ENCODE measurements at regions not wholly inside any gene's neighbourhood (a gene's known extent, or its start where the extent isn't known, plus 50 kb on each side); places are given as distances from the start of the nearest gene placed in this dataset.

- no peak overlapping the region for H3K4me3 ChIP-seq (ENCODE audit: low read depth, low read length)
- TF ChIP-seq CTCF (IDR thresholded peaks at IDR 0.05; ENCODE audit: insufficient read depth, low read length, poor library complexity, severe bottlenecking) = no peak
- H3K36me3 ChIP-seq (ENCODE audit: control insufficient read depth, insufficient read depth, low read length) = no peaks in the 10 kb centered on the region
- no peaks in the 10 kb centered on the region for H3K27me3 ChIP-seq (ENCODE audit: control insufficient read depth, insufficient read depth, low read length)
- no peak for DNase-seq (ENCODE audit: low read depth)
Observed at GRCh38 chr9:82682431-82682830, 380.5 kb downstream of the RASEF start.

- DNase-seq (ENCODE audit: low read depth) = no peak
- Histone ChIP-seq H3K4me3 (ENCODE audit: low read depth, low read length) (no peak overlapping the region), H3K27me3 (ENCODE audit: control insufficient read depth, insufficient read depth, low read length) (no peaks in the 10 kb centered on the region), H3K36me3 (ENCODE audit: control insufficient read depth, insufficient read depth, low read length) (no peaks in the 10 kb centered on the region)
- TF ChIP-seq CTCF (IDR thresholded peaks at IDR 0.05; ENCODE audit: insufficient read depth, low read length, poor library complexity, severe bottlenecking) = no peak
Observed at GRCh38 chr9:82695704-82696103, 367.2 kb downstream of the RASEF start.

- no peaks in the 10 kb centered on the region for H3K27me3 ChIP-seq (ENCODE audit: control insufficient read depth, insufficient read depth, low read length)
- H3K4me3 ChIP-seq (ENCODE audit: low read depth, low read length) = no peak overlapping the region
- no peak for TF ChIP-seq CTCF (IDR thresholded peaks at IDR 0.05; ENCODE audit: insufficient read depth, low read length, poor library complexity, severe bottlenecking)
- no peak for DNase-seq (ENCODE audit: low read depth)
- no peaks in the 10 kb centered on the region for H3K36me3 ChIP-seq (ENCODE audit: control insufficient read depth, insufficient read depth, low read length)
Observed at GRCh38 chr9:82706786-82707185, 356.2 kb downstream of the RASEF start.

GRCh38 chr9:82716821-82717220 is 346.1 kb downstream of the RASEF start:
- Histone ChIP-seq H3K4me3 (ENCODE audit: low read depth, low read length) (no peak overlapping the region), H3K36me3 (ENCODE audit: control insufficient read depth, insufficient read depth, low read length) (no peaks in the 10 kb centered on the region), H3K27me3 (ENCODE audit: control insufficient read depth, insufficient read depth, low read length) (no peaks in the 10 kb centered on the region)
- no peak for TF ChIP-seq CTCF (IDR thresholded peaks at IDR 0.05; ENCODE audit: insufficient read depth, low read length, poor library complexity, severe bottlenecking)
- no peak for DNase-seq (ENCODE audit: low read depth)

- Histone ChIP-seq H3K27me3 (ENCODE audit: control insufficient read depth, insufficient read depth, low read length) (no peaks in the 10 kb centered on the region), H3K4me3 (ENCODE audit: low read depth, low read length) (no peak overlapping the region), H3K36me3 (ENCODE audit: control insufficient read depth, insufficient read depth, low read length) (no peaks in the 10 kb centered on the region)
- TF ChIP-seq CTCF (IDR thresholded peaks at IDR 0.05; ENCODE audit: insufficient read depth, low read length, poor library complexity, severe bottlenecking) = no peak
- no peak for DNase-seq (ENCODE audit: low read depth)
Observed at GRCh38 chr9:82720515-82720914, 342.4 kb downstream of the RASEF start.

GRCh38 chr9:82721593-82721992 is 341.3 kb downstream of the RASEF start:
- DNase-seq (ENCODE audit: low read depth) = no peak
- Histone ChIP-seq H3K36me3 (ENCODE audit: control insufficient read depth, insufficient read depth, low read length) (no peaks in the 10 kb centered on the region), H3K27me3 (ENCODE audit: control insufficient read depth, insufficient read depth, low read length) (no peaks in the 10 kb centered on the region), H3K4me3 (ENCODE audit: low read depth, low read length) (no peak overlapping the region)
- TF ChIP-seq CTCF (IDR thresholded peaks at IDR 0.05; ENCODE audit: insufficient read depth, low read length, poor library complexity, severe bottlenecking) = no peak
